B cell (primary cell): ENCODE measurements at regions not wholly inside any gene's neighbourhood (a gene's known extent, or its start where the extent isn't known, plus 50 kb on each side); places are given as distances from the start of the nearest gene placed in this dataset.

Experiments used
- ATAC-seq: fragments of 200-7000 bp; cut with Tn5 transposase; one replicate; pipeline ENCODE4 v1.10.0; 2021; ENCODE audit warnings: low read depth, mild to moderate bottlenecking, moderate number of reproducible peaks, moderate library complexity
- CTCF ChIA-PET: fragments of 350-600 bp; sonication (Branson Sonifier 250); formaldehyde crosslinking; loops from one replicate; lab custom pipeline; 2021; ENCODE audit warnings: antibody characterized with exemption, inconsistent platforms; lab: Charles Lee
- POLR2A ChIA-PET: fragments of 350-600 bp; sonication (Branson Sonifier 250); formaldehyde crosslinking; loops from one replicate; lab custom pipeline; 2021; ENCODE audit warnings: antibody characterized with exemption; lab: Charles Lee
- DNase-seq: peaks from one replicate; pipeline ENCODE4 v3.0.0; 2013
- H2AFZ ChIP-seq: 2 replicates; pipeline ENCODE4 v1.6.1; 2012; ENCODE audit warnings: mild to moderate bottlenecking, low read depth, low read length; ENCODE audit not compliant: insufficient read depth, poor library complexity, severe bottlenecking
- H3K27ac ChIP-seq, 2 donors: 1 replicate in 1 of 2; 2 replicates in 1 of 2; pipeline ENCODE4 v1.5.1; 2012 to 2013; ENCODE audit warnings: low read length in 2 of 2, mild to moderate bottlenecking in 2 of 2, moderate library complexity in 1 of 2
- H3K27me3 ChIP-seq, 4 experiments: fragments of 200-600 bp in 1 of 4; sonication (generic) in 1 of 4; replicated peaks in 1 of 4; 1 replicate in 2 of 4; 2 replicates in 2 of 4; pipeline versions ENCODE4 v1.6.1 to v1.7.0; 2013 to 2016; ENCODE audit warnings: low read length in 3 of 4, mild to moderate bottlenecking in 2 of 4, mixed read lengths in 1 of 4, moderate library complexity in 1 of 4; ENCODE audit not compliant: insufficient read depth in 4 of 4, control insufficient read depth in 3 of 4; ENCODE audit errors: control extremely low read depth in 1 of 4
- H3K36me3 ChIP-seq, 2 experiments: replicated peaks in 1 of 2; 1 replicate in 1 of 2; 2 replicates in 1 of 2; pipeline versions ENCODE4 v1.6.1 to v1.7.1; 2013; ENCODE audit warnings: low read length in 1 of 2; ENCODE audit not compliant: insufficient read depth in 2 of 2, control insufficient read depth in 1 of 2; ENCODE audit errors: control extremely low read depth in 1 of 2, extremely low read depth in 1 of 2
- H3K4me1 ChIP-seq, 2 donors: fragments of 200-600 bp in 1 of 2; sonication (generic) in 1 of 2; 1 replicate in 1 of 2; 2 replicates in 1 of 2; pipeline versions ENCODE4 v1.5.1 to v1.6.1; 2013 to 2017; ENCODE audit warnings: low read length in 2 of 2; ENCODE audit not compliant: control insufficient read depth in 2 of 2, insufficient read depth in 2 of 2
- H3K4me2 ChIP-seq: replicated peaks from 2 replicates; pipeline ENCODE3; 2012; ENCODE audit warnings: mild to moderate bottlenecking, low read depth, low read length; ENCODE audit not compliant: poor library complexity, severe bottlenecking
- H3K4me3 ChIP-seq, 5 experiments: fragments of 200-600 bp in 1 of 5; sonication (generic) in 1 of 5; 1 replicate in 3 of 5; 2 replicates in 2 of 5; pipeline versions ENCODE4 v1.5.1 to v1.7.0; 2011 to 2016; ENCODE audit warnings: low read length in 4 of 5, mild to moderate bottlenecking in 4 of 5, low read depth in 2 of 5, control low read depth in 1 of 5, moderate library complexity in 1 of 5; ENCODE audit not compliant: insufficient read depth in 1 of 5; ENCODE audit errors: control extremely low read depth in 1 of 5, extremely low read depth in 1 of 5
- H3K79me2 ChIP-seq: fragments of 200-600 bp; sonication (generic); one replicate; pipeline ENCODE4 v1.6.0; 2016; ENCODE audit warnings: low read length; ENCODE audit not compliant: control insufficient read depth, insufficient read depth
- H3K9ac ChIP-seq: fragments of 200-600 bp; sonication (generic); 2 replicates; pipeline ENCODE4 v1.6.1; 2017; ENCODE audit warnings: mild to moderate bottlenecking, low read length, moderate library complexity
- H3K9me3 ChIP-seq, 3 donors: one replicate each; pipeline versions ENCODE4 v1.6.1 to v1.7.1; 2013; ENCODE audit warnings: low read length in 2 of 3; ENCODE audit not compliant: control insufficient read depth in 2 of 3, insufficient read depth in 1 of 3; ENCODE audit errors: control extremely low read depth in 1 of 3
- H4K20me1 ChIP-seq: 2 replicates; pipeline ENCODE4 v1.6.0; 2012; ENCODE audit warnings: mild to moderate bottlenecking, low read length; ENCODE audit not compliant: insufficient read depth, control insufficient read depth, poor library complexity, severe bottlenecking
- H3K27ac Mint-ChIP-seq: one replicate; pipeline ENCODE4 v1.8.0; 2021; ENCODE audit warnings: mixed read lengths
- H3K27me3 Mint-ChIP-seq: one replicate; pipeline ENCODE4 v1.8.0; 2021; ENCODE audit warnings: mixed read lengths
- H3K4me1 Mint-ChIP-seq: one replicate; pipeline ENCODE4 v1.8.0; 2021; ENCODE audit warnings: mixed read lengths
- H3K4me3 Mint-ChIP-seq: one replicate; pipeline ENCODE4 v1.8.0; 2021; ENCODE audit warnings: mixed read lengths
- H3K9me3 Mint-ChIP-seq: one replicate; pipeline ENCODE4 v1.8.0; 2022; ENCODE audit warnings: mixed read lengths; ENCODE audit not compliant: insufficient read depth
- EZH2 ChIP-seq: IDR thresholded peaks from 2 replicates; pipeline ENCODE4 v1.6.1; 2012; ENCODE audit warnings: borderline replicate concordance, low read depth, mild to moderate bottlenecking, moderate library complexity, low read length; ENCODE audit not compliant: insufficient read depth, poor library complexity, severe bottlenecking
- WGBS: methylation state at CpG from one replicate; pipeline ENCODE4 v1.1.5; 2013; ENCODE audit warnings: missing lambda C conversion rate; ENCODE audit not compliant: insufficient coverage; 5-methylcytosine and 5-hydroxymethylcytosine counted together
- intact Hi-C: fragments of 100-400 bp; cut with micrococcal nuclease; formaldehyde crosslinking; loops from one replicate; pipeline ENCODE4 v1.10.0; 2022
- TF ChIP-seq, protein P1 (sequence below): fragments of 200-600 bp; IDR thresholded peaks from one replicate; pipeline ENCODE4 v1.8.0; 2022; ENCODE audit warnings: antibody characterized with exemption, mild to moderate bottlenecking

DNA sequence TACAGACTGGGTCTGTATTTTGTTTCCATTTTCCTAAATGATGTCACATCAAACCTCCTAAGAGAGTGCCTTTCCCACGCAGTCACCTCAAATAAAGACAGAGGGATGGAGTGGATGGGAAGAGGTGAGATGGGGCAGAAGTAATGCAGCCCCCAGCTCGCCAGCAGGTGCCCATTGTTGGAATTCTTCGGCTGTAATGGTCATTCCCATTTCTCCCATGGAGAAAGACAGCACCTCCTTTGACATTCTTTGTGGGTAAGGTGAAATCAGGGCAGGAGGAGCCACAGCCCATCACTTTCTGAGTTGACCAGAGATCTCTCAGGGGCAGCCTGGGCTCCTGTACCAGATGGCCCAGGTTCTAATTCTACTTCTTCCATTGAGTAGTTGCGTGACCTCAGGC is 84.4 kb upstream of the NR2F2 start:
- Histone ChIP-seq H2AFZ (no peak overlapping the region), H3K27me3 (no peaks in the 10 kb centered on the region), H3K79me2 (no peaks in the 10 kb centered on the region), H3K36me3 (no peaks in the 10 kb centered on the region), H3K27ac (no peak overlapping the region), H3K9ac (no peak overlapping the region), H4K20me1 (no peaks in the 10 kb centered on the region), H3K4me3 (no peak overlapping the region), H3K4me1 (no peaks in the 10 kb centered on the region), H3K9me3 (peaks cover 0 to 4% (median 0%) of the 10 kb centered on the region in 3 donors), H3K4me2 (no peak overlapping the region)
- CTCF ChIA-PET = no interaction called here
- POLR2A ChIA-PET = no interaction called here
- Mint-ChIP-seq H3K4me3 (no peak overlapping the region), H3K27me3 (no peaks in the 10 kb centered on the region), H3K9me3 (peaks cover 5% of the 10 kb centered on the region), H3K27ac (no peak overlapping the region), H3K4me1 (no peaks in the 10 kb centered on the region)
- TF ChIP-seq, protein P1, sequence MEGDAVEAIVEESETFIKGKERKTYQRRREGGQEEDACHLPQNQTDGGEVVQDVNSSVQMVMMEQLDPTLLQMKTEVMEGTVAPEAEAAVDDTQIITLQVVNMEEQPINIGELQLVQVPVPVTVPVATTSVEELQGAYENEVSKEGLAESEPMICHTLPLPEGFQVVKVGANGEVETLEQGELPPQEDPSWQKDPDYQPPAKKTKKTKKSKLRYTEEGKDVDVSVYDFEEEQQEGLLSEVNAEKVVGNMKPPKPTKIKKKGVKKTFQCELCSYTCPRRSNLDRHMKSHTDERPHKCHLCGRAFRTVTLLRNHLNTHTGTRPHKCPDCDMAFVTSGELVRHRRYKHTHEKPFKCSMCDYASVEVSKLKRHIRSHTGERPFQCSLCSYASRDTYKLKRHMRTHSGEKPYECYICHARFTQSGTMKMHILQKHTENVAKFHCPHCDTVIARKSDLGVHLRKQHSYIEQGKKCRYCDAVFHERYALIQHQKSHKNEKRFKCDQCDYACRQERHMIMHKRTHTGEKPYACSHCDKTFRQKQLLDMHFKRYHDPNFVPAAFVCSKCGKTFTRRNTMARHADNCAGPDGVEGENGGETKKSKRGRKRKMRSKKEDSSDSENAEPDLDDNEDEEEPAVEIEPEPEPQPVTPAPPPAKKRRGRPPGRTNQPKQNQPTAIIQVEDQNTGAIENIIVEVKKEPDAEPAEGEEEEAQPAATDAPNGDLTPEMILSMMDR = no peak
- no peak for TF ChIP-seq EZH2
- WGBS = no CpG with 5 or more reads among the region's 4 CpGs
- no peak for DNase-seq
- no peak for ATAC-seq
- intact Hi-C loops = no loop called here

DNA sequence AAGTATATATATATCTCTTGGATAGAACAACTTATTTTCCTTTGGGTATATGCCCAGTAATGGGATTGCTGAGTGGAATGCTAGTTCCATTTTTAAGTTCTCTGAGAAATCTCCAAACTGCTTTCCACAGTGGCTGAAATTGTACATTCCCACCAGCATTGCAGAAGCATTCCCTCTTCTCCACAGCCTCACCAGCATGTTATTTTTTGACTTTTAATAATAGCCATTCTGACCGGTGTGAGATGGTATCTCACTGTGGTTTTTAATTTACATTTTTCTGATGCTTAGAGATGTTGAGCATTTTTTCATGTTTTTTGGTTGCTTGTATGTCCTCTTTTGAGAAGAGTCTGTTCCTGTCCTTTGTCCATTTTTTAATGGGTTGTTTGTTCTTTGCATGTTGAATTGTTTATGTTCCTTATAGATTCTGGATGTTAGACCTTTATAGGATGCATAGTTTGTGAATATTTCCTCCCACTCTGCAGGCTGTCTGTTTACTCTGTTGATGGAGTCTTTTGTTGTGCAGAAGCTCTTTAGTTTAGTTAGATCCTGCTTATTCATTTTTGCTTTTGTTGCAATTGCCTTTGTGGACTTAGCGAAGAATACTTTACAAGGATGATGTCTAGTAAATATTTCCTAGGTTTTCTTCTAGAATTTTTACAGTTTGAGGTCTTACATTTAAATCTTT is 82.7 kb upstream of the NR2F2 start:
- Histone ChIP-seq H3K9ac (no peak overlapping the region), H4K20me1 (no peaks in the 10 kb centered on the region), H3K27ac (no peak overlapping the region), H3K79me2 (no peaks in the 10 kb centered on the region), H3K9me3 (peaks cover 0 to 4% (median 0%) of the 10 kb centered on the region in 3 donors), H3K4me2 (no peak overlapping the region), H3K4me1 (no peaks in the 10 kb centered on the region), H3K27me3 (no peaks in the 10 kb centered on the region), H2AFZ (no peak overlapping the region), H3K36me3 (no peaks in the 10 kb centered on the region), H3K4me3 (no peak overlapping the region)
- TF ChIP-seq EZH2 = no peak
- DNase-seq (no peak), ATAC-seq (no peak)
- intact Hi-C loops = no loop called here
- Mint-ChIP-seq H3K9me3 (peaks cover 7% of the 10 kb centered on the region), H3K27ac (no peak overlapping the region), H3K27me3 (no peaks in the 10 kb centered on the region), H3K4me1 (no peaks in the 10 kb centered on the region), H3K4me3 (no peak overlapping the region)
- 67% methylated on average over 1 of the region's 2 CpGs for WGBS
- POLR2A ChIA-PET = no interaction called here
- CTCF ChIA-PET = no interaction called here
